B cell (primary cell): ENCODE measurements at regions not wholly inside any gene's neighbourhood (a gene's known extent, or its start where the extent isn't known, plus 50 kb on each side); places are given as distances from the start of the nearest gene placed in this dataset.
"Not testable (repeated sequence)": the region's sequence is repeated elsewhere in the genome, so short reads cannot be mapped to it uniquely, and the experiment has no call there.

Experiments used
- ATAC-seq: fragments of 200-7000 bp; cut with Tn5 transposase; one replicate; pipeline ENCODE4 v1.10.0; 2021; ENCODE audit warnings: low read depth, mild to moderate bottlenecking, moderate number of reproducible peaks, moderate library complexity
- CTCF ChIA-PET: fragments of 350-600 bp; sonication (Branson Sonifier 250); formaldehyde crosslinking; loops from one replicate; lab custom pipeline; 2021; ENCODE audit warnings: antibody characterized with exemption, inconsistent platforms; lab: Charles Lee
- POLR2A ChIA-PET: fragments of 350-600 bp; sonication (Branson Sonifier 250); formaldehyde crosslinking; loops from one replicate; lab custom pipeline; 2021; ENCODE audit warnings: antibody characterized with exemption; lab: Charles Lee
- DNase-seq: peaks from one replicate; pipeline ENCODE4 v3.0.0; 2013
- H2AFZ ChIP-seq: 2 replicates; pipeline ENCODE4 v1.6.1; 2012; ENCODE audit warnings: mild to moderate bottlenecking, low read depth, low read length; ENCODE audit not compliant: insufficient read depth, poor library complexity, severe bottlenecking
- H3K27ac ChIP-seq, 2 donors: 1 replicate in 1 of 2; 2 replicates in 1 of 2; pipeline ENCODE4 v1.5.1; 2012 to 2013; ENCODE audit warnings: low read length in 2 of 2, mild to moderate bottlenecking in 2 of 2, moderate library complexity in 1 of 2
- H3K27me3 ChIP-seq, 4 experiments: fragments of 200-600 bp in 1 of 4; sonication (generic) in 1 of 4; replicated peaks in 1 of 4; 1 replicate in 2 of 4; 2 replicates in 2 of 4; pipeline versions ENCODE4 v1.6.1 to v1.7.0; 2013 to 2016; ENCODE audit warnings: low read length in 3 of 4, mild to moderate bottlenecking in 2 of 4, mixed read lengths in 1 of 4, moderate library complexity in 1 of 4; ENCODE audit not compliant: insufficient read depth in 4 of 4, control insufficient read depth in 3 of 4; ENCODE audit errors: control extremely low read depth in 1 of 4
- H3K36me3 ChIP-seq, 2 experiments: replicated peaks in 1 of 2; 1 replicate in 1 of 2; 2 replicates in 1 of 2; pipeline versions ENCODE4 v1.6.1 to v1.7.1; 2013; ENCODE audit warnings: low read length in 1 of 2; ENCODE audit not compliant: insufficient read depth in 2 of 2, control insufficient read depth in 1 of 2; ENCODE audit errors: control extremely low read depth in 1 of 2, extremely low read depth in 1 of 2
- H3K4me1 ChIP-seq, 2 donors: fragments of 200-600 bp in 1 of 2; sonication (generic) in 1 of 2; 1 replicate in 1 of 2; 2 replicates in 1 of 2; pipeline versions ENCODE4 v1.5.1 to v1.6.1; 2013 to 2017; ENCODE audit warnings: low read length in 2 of 2; ENCODE audit not compliant: control insufficient read depth in 2 of 2, insufficient read depth in 2 of 2
- H3K4me2 ChIP-seq: replicated peaks from 2 replicates; pipeline ENCODE3; 2012; ENCODE audit warnings: mild to moderate bottlenecking, low read depth, low read length; ENCODE audit not compliant: poor library complexity, severe bottlenecking
- H3K4me3 ChIP-seq, 5 experiments: fragments of 200-600 bp in 1 of 5; sonication (generic) in 1 of 5; 1 replicate in 3 of 5; 2 replicates in 2 of 5; pipeline versions ENCODE4 v1.5.1 to v1.7.0; 2011 to 2016; ENCODE audit warnings: low read length in 4 of 5, mild to moderate bottlenecking in 4 of 5, low read depth in 2 of 5, control low read depth in 1 of 5, moderate library complexity in 1 of 5; ENCODE audit not compliant: insufficient read depth in 1 of 5; ENCODE audit errors: control extremely low read depth in 1 of 5, extremely low read depth in 1 of 5
- H3K79me2 ChIP-seq: fragments of 200-600 bp; sonication (generic); one replicate; pipeline ENCODE4 v1.6.0; 2016; ENCODE audit warnings: low read length; ENCODE audit not compliant: control insufficient read depth, insufficient read depth
- H3K9ac ChIP-seq: fragments of 200-600 bp; sonication (generic); 2 replicates; pipeline ENCODE4 v1.6.1; 2017; ENCODE audit warnings: mild to moderate bottlenecking, low read length, moderate library complexity
- H3K9me3 ChIP-seq, 3 donors: one replicate each; pipeline versions ENCODE4 v1.6.1 to v1.7.1; 2013; ENCODE audit warnings: low read length in 2 of 3; ENCODE audit not compliant: control insufficient read depth in 2 of 3, insufficient read depth in 1 of 3; ENCODE audit errors: control extremely low read depth in 1 of 3
- H4K20me1 ChIP-seq: 2 replicates; pipeline ENCODE4 v1.6.0; 2012; ENCODE audit warnings: mild to moderate bottlenecking, low read length; ENCODE audit not compliant: insufficient read depth, control insufficient read depth, poor library complexity, severe bottlenecking
- H3K27ac Mint-ChIP-seq: one replicate; pipeline ENCODE4 v1.8.0; 2021; ENCODE audit warnings: mixed read lengths
- H3K27me3 Mint-ChIP-seq: one replicate; pipeline ENCODE4 v1.8.0; 2021; ENCODE audit warnings: mixed read lengths
- H3K4me1 Mint-ChIP-seq: one replicate; pipeline ENCODE4 v1.8.0; 2021; ENCODE audit warnings: mixed read lengths
- H3K4me3 Mint-ChIP-seq: one replicate; pipeline ENCODE4 v1.8.0; 2021; ENCODE audit warnings: mixed read lengths
- H3K9me3 Mint-ChIP-seq: one replicate; pipeline ENCODE4 v1.8.0; 2022; ENCODE audit warnings: mixed read lengths; ENCODE audit not compliant: insufficient read depth
- CTCF ChIP-seq: fragments of 200-600 bp; IDR thresholded peaks from one replicate; pipeline ENCODE4 v1.8.0; 2022; ENCODE audit warnings: antibody characterized with exemption, mild to moderate bottlenecking
- EZH2 ChIP-seq: IDR thresholded peaks from 2 replicates; pipeline ENCODE4 v1.6.1; 2012; ENCODE audit warnings: borderline replicate concordance, low read depth, mild to moderate bottlenecking, moderate library complexity, low read length; ENCODE audit not compliant: insufficient read depth, poor library complexity, severe bottlenecking
- WGBS: methylation state at CpG from one replicate; pipeline ENCODE4 v1.1.5; 2013; ENCODE audit warnings: missing lambda C conversion rate; ENCODE audit not compliant: insufficient coverage; 5-methylcytosine and 5-hydroxymethylcytosine counted together
- intact Hi-C: fragments of 100-400 bp; cut with micrococcal nuclease; formaldehyde crosslinking; loops from one replicate; pipeline ENCODE4 v1.10.0; 2022

GRCh38 chr4:66943112-66943511 lies 602.2 kb downstream of the CENPC start:
- no peaks in the 10 kb centered on the region for H4K20me1 ChIP-seq
- no peak overlapping the region for H3K4me3 ChIP-seq
- H3K79me2 ChIP-seq, result no peaks in the 10 kb centered on the region
- no peaks in the 10 kb centered on the region for H3K36me3 ChIP-seq
- DNase-seq, result peak; percentile 19
- H3K9me3 ChIP-seq, result no peaks in the 10 kb centered on the region
- intact Hi-C loops, result no loop called here
- H3K27me3 ChIP-seq, result no peaks in the 10 kb centered on the region
- no CpG with 5 or more reads among the region's 4 CpGs for WGBS
- no peak overlapping the region for H3K27ac ChIP-seq
- Mint-ChIP-seq H3K4me1 (no peaks in the 10 kb centered on the region), H3K4me3 (no peak overlapping the region), H3K27me3 (no peaks in the 10 kb centered on the region), H3K9me3 (no peaks in the 10 kb centered on the region), H3K27ac (no peak overlapping the region)
- ATAC-seq, result no peak
- H3K4me2 ChIP-seq, result no peak overlapping the region
- H3K9ac ChIP-seq, result no peak overlapping the region
- TF ChIP-seq CTCF (no peak), EZH2 (no peak)
- POLR2A ChIA-PET, result no interaction called here
- CTCF ChIA-PET, result no interaction called here
- H2AFZ ChIP-seq, result no peak overlapping the region
- peaks cover 0 to 4% of the 10 kb centered on the region in 2 donors for H3K4me1 ChIP-seq

- H4K20me1 ChIP-seq, H3K36me3 ChIP-seq, H3K27me3 ChIP-seq, ATAC-seq, H2AFZ ChIP-seq, H3K27ac ChIP-seq, H3K4me2 ChIP-seq, POLR2A ChIA-PET, CTCF ChIA-PET, H3K27ac Mint-ChIP-seq, H3K4me3 ChIP-seq, H3K4me3 Mint-ChIP-seq, H3K79me2 ChIP-seq, H3K4me1 Mint-ChIP-seq, H3K9me3 Mint-ChIP-seq, H3K9me3 ChIP-seq, H3K27me3 Mint-ChIP-seq, H3K9ac ChIP-seq, H3K4me1 ChIP-seq, DNase-seq, intact Hi-C loops: not testable (repeated sequence)
- no CpG with 5 or more reads among the region's 3 CpGs for WGBS
Observed at GRCh38 chr4:66931981-66932380, 613.3 kb downstream of the CENPC start.
